CD8-positive, alpha-beta memory T cell (primary cell): ENCODE measurements at regions not wholly inside any gene's neighbourhood (a gene's known extent, or its start where the extent isn't known, plus 50 kb on each side); places are given as distances from the start of the nearest gene placed in this dataset.
A peak's percentile ranks its signal among the peaks of the same experiment; 100 is the strongest.

Experiments used
- CTCF ChIA-PET: fragments of 350-600 bp; sonication (Branson Sonifier 250); formaldehyde crosslinking; loops from one replicate; lab custom pipeline; 2021; ENCODE audit warnings: antibody characterized with exemption; lab: Charles Lee
- POLR2A ChIA-PET: fragments of 350-600 bp; sonication (Branson Sonifier 250); formaldehyde crosslinking; loops from one replicate; lab custom pipeline; 2021; ENCODE audit warnings: antibody characterized with exemption; lab: Charles Lee
- DNase-seq, 5 donors: peaks; one replicate each; pipeline versions ENCODE4 v3.0.0 to v3.0.0-alpha.2; 2020 to 2022; ENCODE audit warnings: mixed read lengths in 1 of 5
- H3K27ac ChIP-seq: one replicate; pipeline ENCODE4 v1.7.0; 2013; ENCODE audit warnings: low read depth, mild to moderate bottlenecking, low read length, moderate library complexity
- H3K27me3 ChIP-seq: 2 replicates; pipeline ENCODE4 v1.7.0; 2013; ENCODE audit warnings: low read length, mild to moderate bottlenecking; ENCODE audit not compliant: insufficient read depth, poor library complexity, severe bottlenecking
- H3K36me3 ChIP-seq: 2 replicates; pipeline ENCODE4 v1.7.0; 2013; ENCODE audit warnings: mild to moderate bottlenecking, low read length, moderate library complexity; ENCODE audit not compliant: insufficient read depth
- H3K4me1 ChIP-seq: 2 replicates; pipeline ENCODE4 v1.7.0; 2013; ENCODE audit warnings: mild to moderate bottlenecking, low read length, moderate library complexity; ENCODE audit not compliant: insufficient read depth
- H3K4me3 ChIP-seq: 2 replicates; pipeline ENCODE4 v1.7.0; 2013; ENCODE audit warnings: mild to moderate bottlenecking, low read length
- H3K9me3 ChIP-seq: 2 replicates; pipeline ENCODE4 v1.7.0; 2013; ENCODE audit warnings: mild to moderate bottlenecking, low read length
- H3K27ac Mint-ChIP-seq, 8 donors: one replicate each; pipeline ENCODE4 v1.8.0; 2020 to 2021; ENCODE audit warnings: mixed read lengths in 8 of 8, mild to moderate bottlenecking in 6 of 8, inconsistent platforms in 3 of 8, moderate library complexity in 3 of 8
- H3K27me3 Mint-ChIP-seq, 2 donors: one replicate each; pipeline ENCODE4 v1.8.0; 2020 to 2021; ENCODE audit warnings: mixed read lengths in 2 of 2, mild to moderate bottlenecking in 1 of 2, moderate library complexity in 1 of 2
- H3K36me3 Mint-ChIP-seq, 3 donors: one replicate each; pipeline ENCODE4 v1.8.0; 2020 to 2021; ENCODE audit warnings: mixed read lengths in 3 of 3, inconsistent platforms in 1 of 3, mild to moderate bottlenecking in 1 of 3
- H3K4me1 Mint-ChIP-seq, 3 donors: one replicate each; pipeline ENCODE4 v1.8.0; 2020 to 2021; ENCODE audit warnings: mixed read lengths in 3 of 3, inconsistent platforms in 1 of 3, mild to moderate bottlenecking in 1 of 3
- H3K4me3 Mint-ChIP-seq, 7 donors: one replicate each; pipeline ENCODE4 v1.8.0; 2020 to 2021; ENCODE audit warnings: mixed read lengths in 7 of 7, mild to moderate bottlenecking in 6 of 7, moderate library complexity in 4 of 7, inconsistent platforms in 2 of 7
- H3K9me3 Mint-ChIP-seq, 5 donors: one replicate each; pipeline ENCODE4 v1.8.0; 2020 to 2022; ENCODE audit warnings: mixed read lengths in 5 of 5, mild to moderate bottlenecking in 3 of 5, moderate library complexity in 2 of 5, inconsistent platforms in 1 of 5

DNA sequence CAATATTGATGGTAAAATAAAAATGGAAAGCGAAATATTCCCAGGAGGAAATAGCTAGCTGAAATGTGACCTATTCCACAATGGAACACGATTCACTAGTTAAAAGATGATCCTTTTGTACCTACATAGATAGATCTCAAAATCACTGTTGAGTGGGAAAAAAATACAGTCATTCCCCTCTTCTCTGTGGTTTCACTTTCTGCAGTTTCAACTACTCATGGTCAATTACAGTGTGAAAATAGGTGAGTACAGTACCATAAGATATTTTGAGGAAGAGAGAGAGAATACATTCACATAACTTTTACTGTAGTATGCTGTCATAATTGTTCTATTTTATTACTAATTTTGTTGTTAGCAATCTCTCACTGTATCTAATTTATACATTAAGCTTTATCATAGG lies 56.0 kb upstream of the COL13A1 start:
- Mint-ChIP-seq H3K27me3 (peaks cover 20 to 56% of the 10 kb centered on the region in 2 donors), H3K4me1 (peaks cover 0 to 4% (median 0%) of the 10 kb centered on the region in 3 donors), H3K9me3 (no peaks in the 10 kb centered on the region), H3K27ac (no peak overlapping the region), H3K36me3 (no peaks in the 10 kb centered on the region), H3K4me3 (no peak overlapping the region)
- Histone ChIP-seq H3K4me1 (no peaks in the 10 kb centered on the region), H3K4me3 (no peak overlapping the region), H3K27ac (no peak overlapping the region), H3K36me3 (no peaks in the 10 kb centered on the region), H3K9me3 (no peaks in the 10 kb centered on the region), H3K27me3 (no peaks in the 10 kb centered on the region)
- ChIA-PET CTCF (no interaction called here), POLR2A (no interaction called here)
- DNase-seq = no peak

DNA sequence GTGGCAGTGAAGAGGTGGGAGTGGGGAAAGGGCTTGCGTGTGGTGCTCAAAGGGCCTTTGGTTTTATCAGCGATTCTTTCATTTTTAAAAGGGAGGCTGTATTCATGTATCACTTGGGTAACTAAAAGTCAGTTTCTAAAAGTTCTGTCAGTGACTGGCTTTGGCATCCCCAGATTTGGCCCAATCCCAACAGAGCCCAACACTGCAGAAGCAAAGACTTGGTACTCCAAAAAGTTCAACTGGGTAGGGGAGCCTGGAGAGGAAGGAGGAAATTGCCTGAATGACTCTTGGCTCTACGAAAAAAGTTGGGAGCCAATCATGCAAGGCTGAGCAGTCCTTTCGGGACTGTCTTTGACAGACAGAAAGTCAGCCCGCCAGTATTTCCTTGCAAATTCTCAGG lies 54.5 kb upstream of the COL13A1 start:
- H3K27ac Mint-ChIP-seq = no peak overlapping the region
- POLR2A ChIA-PET = no interaction called here

GRCh38 chr10:69748621-69749020 lies 53.1 kb upstream of the COL13A1 start:
- no peaks in the 10 kb centered on the region for H3K9me3 ChIP-seq
- no peaks in the 10 kb centered on the region for H3K9me3 Mint-ChIP-seq
- H3K36me3 ChIP-seq = no peaks in the 10 kb centered on the region
- CTCF ChIA-PET = no interaction called here
- peaks cover 19 to 56% of the 10 kb centered on the region in 2 donors for H3K27me3 Mint-ChIP-seq
- H3K27ac ChIP-seq = no peak overlapping the region
- no peak for DNase-seq
- H3K27me3 ChIP-seq = no peaks in the 10 kb centered on the region
- no peak overlapping the region for H3K4me3 ChIP-seq
- H3K4me1 ChIP-seq = no peaks in the 10 kb centered on the region
- no peak overlapping the region for H3K4me3 Mint-ChIP-seq
- POLR2A ChIA-PET = no interaction called here
- H3K27ac Mint-ChIP-seq = no peak overlapping the region
- peaks cover 0 to 4% (median 0%) of the 10 kb centered on the region in 3 donors for H3K4me1 Mint-ChIP-seq
- H3K36me3 Mint-ChIP-seq = peaks cover 0 to 7% (median 0%) of the 10 kb centered on the region in 3 donors

More for the DNA sequence above, 54.5 kb upstream of the COL13A1 start:
- Mint-ChIP-seq H3K9me3 (no peaks in the 10 kb centered on the region), H3K4me3 (no peak overlapping the region), H3K27me3 (peaks cover 21 to 61% of the 10 kb centered on the region in 2 donors), H3K4me1 (peaks cover 0 to 4% (median 0%) of the 10 kb centered on the region in 3 donors), H3K36me3 (peaks cover 0 to 7% (median 0%) of the 10 kb centered on the region in 3 donors)
- no peak overlapping the region for H3K27ac ChIP-seq
- H3K27me3 ChIP-seq = no peaks in the 10 kb centered on the region
- no peak overlapping the region for H3K4me3 ChIP-seq
- no peaks in the 10 kb centered on the region for H3K36me3 ChIP-seq
- CTCF ChIA-PET = no interaction called here
- H3K4me1 ChIP-seq = no peaks in the 10 kb centered on the region
- H3K9me3 ChIP-seq = no peaks in the 10 kb centered on the region
- no peak for DNase-seq

GRCh38 chr10:69749178-69750010 lies 52.3 kb upstream of the COL13A1 start:
- CTCF ChIA-PET = no interaction called here
- H3K4me1 Mint-ChIP-seq = peaks cover 0 to 4% (median 0%) of the 10 kb centered on the region in 3 donors

DNA sequence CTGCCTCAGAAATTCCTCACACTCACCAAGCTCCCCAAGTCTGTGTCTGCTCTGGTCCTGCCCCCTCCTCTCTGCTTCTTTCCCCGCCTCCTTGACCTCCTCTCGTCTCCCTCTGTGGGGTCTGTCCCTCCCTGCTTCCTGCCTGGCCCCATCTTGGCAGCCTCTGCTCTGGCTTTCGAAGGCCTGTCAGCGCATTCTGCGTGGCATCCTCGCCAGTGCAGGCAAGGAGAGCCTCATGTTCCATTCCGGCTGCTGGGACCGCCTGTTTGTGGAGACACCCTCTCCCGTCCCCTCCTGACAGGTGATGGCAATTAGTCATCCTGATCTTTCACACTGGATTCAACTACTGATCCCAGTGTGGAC lies 51.7 kb upstream of the COL13A1 start:
- peaks cover 19 to 45% of the 10 kb centered on the region in 2 donors for H3K27me3 Mint-ChIP-seq
- H3K9me3 ChIP-seq = no peaks in the 10 kb centered on the region
- no peaks in the 10 kb centered on the region for H3K9me3 Mint-ChIP-seq
- H3K36me3 ChIP-seq = no peaks in the 10 kb centered on the region
- H3K4me3 ChIP-seq = no peak overlapping the region
- H3K4me3 Mint-ChIP-seq = no peak overlapping the region
- H3K4me1 ChIP-seq = no peaks in the 10 kb centered on the region
- ChIA-PET CTCF (no interaction called here), POLR2A (no interaction called here)
- DNase-seq = no peak
- peaks cover 0 to 7% (median 0%) of the 10 kb centered on the region in 3 donors for H3K36me3 Mint-ChIP-seq
- peaks cover 0 to 4% (median 0%) of the 10 kb centered on the region in 3 donors for H3K4me1 Mint-ChIP-seq
- H3K27ac ChIP-seq = no peak overlapping the region
- H3K27me3 ChIP-seq = no peaks in the 10 kb centered on the region
- peak overlapping the region in 1 of 8 donors; percentile 2 for H3K27ac Mint-ChIP-seq

More at GRCh38 chr10:69749178-69750010, 52.3 kb upstream of the COL13A1 start:
- H3K27me3 ChIP-seq = no peaks in the 10 kb centered on the region
- no peaks in the 10 kb centered on the region for H3K9me3 ChIP-seq
- Mint-ChIP-seq H3K36me3 (peaks cover 0 to 7% (median 0%) of the 10 kb centered on the region in 3 donors), H3K9me3 (no peaks in the 10 kb centered on the region), H3K27ac (no peak overlapping the region), H3K27me3 (peaks cover 19 to 51% of the 10 kb centered on the region in 2 donors), H3K4me3 (no peak overlapping the region)
- no peak overlapping the region for H3K27ac ChIP-seq
- H3K4me1 ChIP-seq = no peaks in the 10 kb centered on the region
- POLR2A ChIA-PET = no interaction called here
- H3K4me3 ChIP-seq = no peak overlapping the region
- DNase-seq = no peak
- H3K36me3 ChIP-seq = no peaks in the 10 kb centered on the region

DNA sequence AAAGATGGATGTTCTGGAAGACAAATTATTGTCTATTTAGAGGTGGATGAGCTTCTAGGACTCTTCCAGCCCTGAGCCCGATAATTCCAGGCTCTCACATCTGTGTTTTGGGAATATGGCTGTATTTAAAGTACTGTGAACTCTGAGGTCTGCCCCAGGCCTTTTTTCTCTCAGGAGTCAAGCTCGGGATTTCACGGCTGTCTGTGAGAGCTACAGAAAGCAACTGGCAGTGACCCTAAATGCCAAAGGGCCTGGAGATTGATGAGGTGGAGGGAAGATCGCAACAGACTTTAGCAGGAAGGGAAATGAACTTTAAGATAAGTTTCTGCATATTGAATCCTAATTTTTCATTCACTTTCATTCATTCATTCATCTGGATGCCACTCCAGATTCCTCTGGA lies 51.0 kb upstream of the COL13A1 start:
- Mint-ChIP-seq H3K9me3 (no peaks in the 10 kb centered on the region), H3K27me3 (peaks cover 19 to 42% of the 10 kb centered on the region in 2 donors), H3K4me3 (no peak overlapping the region), H3K4me1 (no peaks in the 10 kb centered on the region), H3K36me3 (peaks cover 0 to 7% (median 0%) of the 10 kb centered on the region in 3 donors), H3K27ac (peak overlapping the region in 1 of 8 donors; percentile 5)
- H3K27me3 ChIP-seq = no peaks in the 10 kb centered on the region
- no peak overlapping the region for H3K27ac ChIP-seq
- H3K36me3 ChIP-seq = no peaks in the 10 kb centered on the region
- no peak overlapping the region for H3K4me3 ChIP-seq
- H3K4me1 ChIP-seq = no peaks in the 10 kb centered on the region
- no peaks in the 10 kb centered on the region for H3K9me3 ChIP-seq
- POLR2A ChIA-PET = no interaction called here
- CTCF ChIA-PET = no interaction called here
- DNase-seq = no peak

GRCh38 chr10:69751214-69751613 lies 50.5 kb upstream of the COL13A1 start:
- no peak overlapping the region for H3K27ac ChIP-seq
- Mint-ChIP-seq H3K4me3 (no peak overlapping the region), H3K27ac (no peak overlapping the region), H3K27me3 (peaks cover 19 to 40% of the 10 kb centered on the region in 2 donors), H3K36me3 (peaks cover 0 to 7% (median 0%) of the 10 kb centered on the region in 3 donors), H3K9me3 (no peaks in the 10 kb centered on the region), H3K4me1 (no peaks in the 10 kb centered on the region)
- ChIA-PET POLR2A (no interaction called here), CTCF (no interaction called here)
- no peaks in the 10 kb centered on the region for H3K27me3 ChIP-seq
- no peaks in the 10 kb centered on the region for H3K4me1 ChIP-seq
- no peaks in the 10 kb centered on the region for H3K9me3 ChIP-seq
- no peak overlapping the region for H3K4me3 ChIP-seq
- H3K36me3 ChIP-seq = no peaks in the 10 kb centered on the region
- no peak for DNase-seq
